Thyroid gland (tissue), 4 donors: ENCODE measurements at regions not wholly inside any gene's neighbourhood (a gene's known extent, or its start where the extent isn't known, plus 50 kb on each side); places are given as distances from the start of the nearest gene placed in this dataset.

Experiments
- DNase-seq, 2 donors: peaks; one replicate each; pipeline ENCODE4 v3.0.0-alpha.2; 2019
- H3K27ac ChIP-seq, 3 donors: fragments of 200-600 bp; sonication (generic); 1 replicate in 2 of 3; 2 replicates in 1 of 3; pipeline ENCODE4 v1.5.1; 2016 to 2019; ENCODE audit warnings: mild to moderate bottlenecking in 1 of 3, moderate library complexity in 1 of 3
- H3K27me3 ChIP-seq: fragments of 200-600 bp; sonication (generic); one replicate; pipeline ENCODE4 v1.5.1; 2019
- H3K36me3 ChIP-seq, 2 donors: fragments of 200-600 bp; sonication (generic); one replicate each; pipeline ENCODE4 v1.5.1; 2016 to 2019
- H3K4me1 ChIP-seq, 2 donors: fragments of 200-600 bp; sonication (generic); one replicate each; pipeline ENCODE4 v1.5.1; 2017 to 2019
- H3K4me3 ChIP-seq, 3 donors: fragments of 200-600 bp; sonication (generic); replicated peaks in 1 of 3; 1 replicate in 2 of 3; 2 replicates in 1 of 3; pipeline ENCODE4 v1.5.1; 2016; ENCODE audit warnings: mild to moderate bottlenecking in 1 of 3
- H3K9me3 ChIP-seq: fragments of 200-600 bp; sonication (generic); one replicate; pipeline ENCODE4 v1.5.1; 2017
- POLR2A ChIP-seq, 2 donors: fragments of 450-650 bp; IDR thresholded peaks; one replicate each; pipeline ENCODE4 v1.6.1; 2017; ENCODE audit warnings: antibody characterized with exemption in 2 of 2, mild to moderate bottlenecking in 2 of 2, moderate library complexity in 1 of 2
- WGBS, 2 donors: methylation state at CpG; one replicate each; pipeline ENCODE4 v1.1.5; 2017; 5-methylcytosine and 5-hydroxymethylcytosine counted together
- intact Hi-C: fragments of 100-400 bp; cut with DNase I; formaldehyde crosslinking; loops from one replicate; pipeline ENCODE4 v1.15.1; 2023
- TF ChIP-seq, protein P1 (sequence below), 6 experiments: fragments of 200-600 bp in 3 of 6; fragments of 450-650 bp in 3 of 6; sonication (generic) in 3 of 6; IDR thresholded peaks; one replicate each; pipeline ENCODE4 v1.5.1; 2016 to 2019; ENCODE audit warnings: antibody characterized with exemption in 6 of 6, mild to moderate bottlenecking in 2 of 6, inconsistent platforms in 1 of 6, moderate library complexity in 1 of 6

DNA sequence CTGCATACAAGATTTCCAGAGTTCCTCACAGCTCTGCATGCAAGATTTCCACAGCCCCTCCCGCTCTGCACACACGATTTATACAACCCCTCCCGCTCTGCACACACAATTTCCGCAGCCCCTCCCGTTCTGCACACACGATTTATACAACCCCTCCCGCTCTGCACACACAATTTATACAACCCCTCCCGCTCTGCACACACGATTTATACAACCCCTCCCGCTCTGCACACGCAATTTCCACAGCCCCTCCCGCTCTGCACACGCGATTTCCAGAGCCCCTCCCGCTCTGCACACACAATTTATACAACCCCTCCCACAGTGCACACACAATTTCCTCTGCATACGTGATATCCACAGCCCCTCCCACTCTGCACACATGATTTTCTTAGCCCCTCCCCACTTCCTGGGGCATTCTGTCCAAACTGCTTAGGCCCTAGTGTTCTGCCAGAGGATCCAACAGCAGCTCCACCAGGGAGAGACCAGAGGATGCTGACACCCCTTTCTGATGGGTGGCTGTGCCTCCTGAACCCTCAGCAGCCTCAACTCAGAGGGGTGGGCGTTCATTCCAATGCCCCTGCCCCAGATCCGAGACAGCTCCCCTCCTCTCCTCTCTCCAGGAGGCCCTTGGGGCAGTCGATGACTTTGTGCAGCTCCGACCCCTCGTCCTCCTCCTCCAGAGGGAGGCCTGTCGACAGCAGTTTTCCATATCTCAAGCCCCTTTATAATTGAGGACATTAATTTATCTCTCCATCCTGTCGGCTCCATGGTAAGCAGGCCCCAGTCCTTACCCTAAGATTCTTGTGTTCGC lies 671.7 kb downstream of the BRD1 start:
- no peak overlapping the region for H3K4me3 ChIP-seq
- H3K4me1 ChIP-seq: no peaks in the 10 kb centered on the region
- 69% methylated on average over 24 of the region's 24 CpGs for WGBS, 2 donors
- DNase-seq: no peak
- intact Hi-C loops: no loop called here
- H3K9me3 ChIP-seq: no peaks in the 10 kb centered on the region
- no peak overlapping the region for H3K27ac ChIP-seq
- no peaks in the 10 kb centered on the region for H3K36me3 ChIP-seq
- no peaks in the 10 kb centered on the region for H3K27me3 ChIP-seq
- TF ChIP-seq, protein P1, sequence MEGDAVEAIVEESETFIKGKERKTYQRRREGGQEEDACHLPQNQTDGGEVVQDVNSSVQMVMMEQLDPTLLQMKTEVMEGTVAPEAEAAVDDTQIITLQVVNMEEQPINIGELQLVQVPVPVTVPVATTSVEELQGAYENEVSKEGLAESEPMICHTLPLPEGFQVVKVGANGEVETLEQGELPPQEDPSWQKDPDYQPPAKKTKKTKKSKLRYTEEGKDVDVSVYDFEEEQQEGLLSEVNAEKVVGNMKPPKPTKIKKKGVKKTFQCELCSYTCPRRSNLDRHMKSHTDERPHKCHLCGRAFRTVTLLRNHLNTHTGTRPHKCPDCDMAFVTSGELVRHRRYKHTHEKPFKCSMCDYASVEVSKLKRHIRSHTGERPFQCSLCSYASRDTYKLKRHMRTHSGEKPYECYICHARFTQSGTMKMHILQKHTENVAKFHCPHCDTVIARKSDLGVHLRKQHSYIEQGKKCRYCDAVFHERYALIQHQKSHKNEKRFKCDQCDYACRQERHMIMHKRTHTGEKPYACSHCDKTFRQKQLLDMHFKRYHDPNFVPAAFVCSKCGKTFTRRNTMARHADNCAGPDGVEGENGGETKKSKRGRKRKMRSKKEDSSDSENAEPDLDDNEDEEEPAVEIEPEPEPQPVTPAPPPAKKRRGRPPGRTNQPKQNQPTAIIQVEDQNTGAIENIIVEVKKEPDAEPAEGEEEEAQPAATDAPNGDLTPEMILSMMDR (IDR thresholded peaks at IDR 0.05): no peak
- no peak for TF ChIP-seq POLR2A (IDR thresholded peaks at IDR 0.05)

DNA sequence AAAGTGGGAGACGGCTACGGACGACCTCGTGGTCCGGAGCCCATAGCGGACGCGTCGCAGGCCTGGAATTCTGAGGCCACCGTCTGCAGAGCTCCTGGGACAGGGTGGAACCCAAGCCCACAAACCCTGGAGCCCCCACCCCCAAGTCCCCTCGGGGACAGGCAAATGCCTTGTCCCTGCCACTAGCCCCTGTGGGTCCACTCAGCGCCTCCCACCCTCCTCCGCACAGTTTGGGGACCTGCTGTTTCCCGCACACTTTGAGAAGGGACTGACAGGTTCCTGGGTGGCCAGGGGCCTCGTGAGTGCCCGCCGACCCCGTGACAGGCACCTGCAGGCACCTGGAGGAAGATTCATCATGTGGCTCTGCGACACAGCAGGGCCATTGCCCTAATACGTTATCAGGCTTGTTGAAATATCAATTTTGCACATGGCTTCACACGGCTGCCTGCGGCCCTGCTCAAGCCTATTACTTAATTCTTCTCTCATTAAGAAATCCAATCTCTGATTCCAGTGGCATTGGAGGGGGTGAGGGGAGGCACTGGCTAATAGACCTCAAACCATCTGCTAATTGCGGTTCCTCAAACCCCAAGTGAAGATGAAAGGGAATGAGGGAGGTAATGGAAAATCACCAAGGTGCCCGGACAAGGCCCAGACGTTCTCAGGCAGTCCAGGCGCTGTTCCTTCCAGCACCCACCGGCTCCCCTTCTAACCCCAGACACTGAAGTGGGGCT lies 672.5 kb downstream of the BRD1 start:
- Histone ChIP-seq H3K4me1 (no peaks in the 10 kb centered on the region), H3K27me3 (no peaks in the 10 kb centered on the region), H3K27ac (no peak overlapping the region), H3K9me3 (no peaks in the 10 kb centered on the region), H3K36me3 (no peaks in the 10 kb centered on the region), H3K4me3 (no peak overlapping the region)
- DNase-seq: no peak
- 71 to 78% methylated on average over 23 to 27 of the region's 27 CpGs for WGBS, 2 donors
- intact Hi-C loops: no loop called here
- no peak for TF ChIP-seq POLR2A (IDR thresholded peaks at IDR 0.05)
- TF ChIP-seq, protein P1 (IDR thresholded peaks at IDR 0.05): no peak

DNA sequence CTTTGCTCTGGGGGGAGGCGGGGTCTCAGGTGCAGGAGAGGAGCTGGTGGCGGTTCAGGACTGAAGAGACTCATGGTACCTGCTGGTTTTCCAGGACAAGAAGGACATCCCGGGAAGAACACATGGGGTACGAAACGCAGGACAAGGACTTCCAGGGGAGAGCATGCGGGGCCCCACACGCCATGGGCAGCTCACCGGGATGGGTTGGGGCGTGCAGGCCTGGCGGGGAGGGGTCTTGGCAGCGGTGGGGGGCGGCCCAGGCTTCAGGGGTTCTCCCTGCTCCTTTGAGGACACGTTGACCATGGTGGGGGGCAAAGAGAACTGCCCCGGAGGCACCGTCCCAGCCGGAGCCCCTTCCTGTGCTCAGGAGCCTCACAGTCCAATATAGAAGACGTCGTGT lies 673.2 kb downstream of the BRD1 start:
- DNase-seq: no peak
- no peaks in the 10 kb centered on the region for H3K9me3 ChIP-seq
- H3K27ac ChIP-seq: no peak overlapping the region
- no peak for TF ChIP-seq POLR2A (IDR thresholded peaks at IDR 0.05)
- TF ChIP-seq, protein P1 (IDR thresholded peaks at IDR 0.05): no peak
- intact Hi-C loops: no loop called here
- no peaks in the 10 kb centered on the region for H3K4me1 ChIP-seq
- H3K4me3 ChIP-seq: no peak overlapping the region
- H3K27me3 ChIP-seq: no peaks in the 10 kb centered on the region
- 70 to 81% methylated on average over 17 to 18 of the region's 18 CpGs for WGBS, 2 donors
- no peaks in the 10 kb centered on the region for H3K36me3 ChIP-seq

DNA sequence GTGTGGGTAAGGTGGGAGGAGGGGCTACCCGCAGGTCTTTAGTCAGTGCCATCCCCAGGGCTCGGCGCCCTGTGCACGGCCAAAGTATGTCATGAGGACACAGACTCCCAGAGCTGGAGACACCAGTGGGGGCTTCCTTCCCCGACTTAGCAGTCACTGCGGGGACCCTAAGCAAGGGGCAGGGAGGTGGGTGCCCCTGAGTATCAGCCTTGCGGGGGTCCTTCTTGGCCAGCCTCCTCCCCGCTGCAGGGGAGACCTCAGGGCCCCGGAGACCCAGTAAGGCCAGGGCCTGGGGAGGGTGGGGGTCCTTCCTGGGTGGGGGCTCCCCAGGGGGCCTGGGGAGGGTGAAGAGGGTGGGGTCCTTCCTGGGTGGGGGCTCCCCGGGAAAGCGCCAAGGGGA lies 673.8 kb downstream of the BRD1 start:
- 88 to 90% methylated on average over 6 of the region's 11 CpGs for WGBS, 2 donors
- Histone ChIP-seq H3K4me3 (no peak overlapping the region), H3K4me1 (no peaks in the 10 kb centered on the region), H3K9me3 (no peaks in the 10 kb centered on the region), H3K36me3 (no peaks in the 10 kb centered on the region), H3K27me3 (no peaks in the 10 kb centered on the region), H3K27ac (no peak overlapping the region)
- intact Hi-C loops: no loop called here
- no peak for DNase-seq
- no peak for TF ChIP-seq POLR2A (IDR thresholded peaks at IDR 0.05)
- TF ChIP-seq, protein P1 (IDR thresholded peaks at IDR 0.05): no peak
